DMS53 treated with DMSO at 0.1 percent for 48 hours (cell line): ENCODE measurements at regions not wholly inside any gene's neighbourhood (a gene's known extent, or its start where the extent isn't known, plus 50 kb on each side); places are given as distances from the start of the nearest gene placed in this dataset.
"Not testable (repeated sequence)": the region's sequence is repeated elsewhere in the genome, so short reads cannot be mapped to it uniquely, and the experiment has no call there.

ENCODE experiments used
- DNase-seq: peaks from one replicate; lab custom pipeline; 2025; ENCODE audit not compliant: unreplicated experiment; lab: John Stamatoyannopoulos, UW

DNA sequence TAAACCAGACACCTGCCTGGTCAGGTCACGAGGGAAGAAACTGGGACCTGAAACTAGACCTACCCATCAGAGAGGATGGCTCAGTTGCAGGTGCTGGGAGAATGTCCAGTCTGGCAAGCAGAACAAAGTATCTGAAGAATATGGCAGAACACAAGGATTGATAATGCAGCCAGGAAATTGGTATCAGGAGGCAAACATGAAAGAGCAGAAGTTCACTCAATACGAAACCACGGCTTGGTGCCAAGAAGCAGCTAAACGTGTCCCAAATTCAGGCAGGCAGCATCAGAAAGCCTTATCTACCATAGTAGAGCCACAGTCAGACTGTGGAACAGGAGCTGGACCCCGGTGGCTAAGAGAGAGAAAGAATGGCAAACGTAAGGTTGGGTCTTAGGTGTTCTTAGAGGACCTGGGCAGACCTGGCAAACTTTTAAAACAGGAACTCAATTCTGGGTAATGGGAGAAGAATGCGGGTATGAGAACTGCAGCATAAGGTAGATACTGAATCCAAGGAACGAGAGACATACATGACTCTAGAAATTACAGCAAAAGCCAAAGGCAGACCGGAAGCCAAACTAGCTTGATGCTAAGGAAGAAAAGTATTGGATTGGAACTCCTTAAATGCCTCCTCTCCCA, 169.0 kb upstream of the NECTIN3 start:
- no peak for DNase-seq

DNA sequence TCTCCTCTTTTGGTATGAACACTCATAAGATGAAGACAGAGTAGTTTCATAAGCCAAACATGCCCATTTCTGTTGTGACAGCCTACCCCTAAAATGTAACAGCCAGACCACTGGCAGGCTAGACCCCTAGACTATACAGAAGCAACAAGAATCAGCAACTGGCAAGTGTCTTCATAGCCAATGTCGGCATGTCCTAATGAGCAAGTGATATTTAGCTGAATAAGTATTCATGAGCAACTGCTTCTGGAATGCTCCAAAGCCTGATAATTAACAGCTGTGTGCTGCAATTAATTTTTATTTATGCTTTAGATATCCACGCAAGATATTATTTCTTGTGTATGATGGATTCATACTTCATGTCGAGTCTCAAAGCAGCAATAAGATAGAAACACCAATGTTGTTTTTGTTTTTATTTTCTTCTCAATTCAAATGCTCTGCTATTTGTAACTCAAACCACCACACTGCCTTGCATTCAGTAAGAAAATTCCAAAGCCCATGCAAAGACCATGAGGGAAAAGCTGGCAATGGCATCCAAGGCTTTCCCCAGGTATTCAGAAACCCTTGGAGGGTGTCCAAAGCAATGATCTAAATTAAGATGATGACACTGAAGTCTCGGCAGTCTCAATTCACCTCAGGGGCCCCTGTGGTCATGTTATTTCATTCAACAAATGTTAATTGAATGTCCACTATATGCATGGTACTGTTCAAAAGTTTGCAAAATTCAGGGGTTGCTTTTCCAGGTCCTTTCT, 167.7 kb upstream of the NECTIN3 start:
- DNase-seq: no peak

DNA sequence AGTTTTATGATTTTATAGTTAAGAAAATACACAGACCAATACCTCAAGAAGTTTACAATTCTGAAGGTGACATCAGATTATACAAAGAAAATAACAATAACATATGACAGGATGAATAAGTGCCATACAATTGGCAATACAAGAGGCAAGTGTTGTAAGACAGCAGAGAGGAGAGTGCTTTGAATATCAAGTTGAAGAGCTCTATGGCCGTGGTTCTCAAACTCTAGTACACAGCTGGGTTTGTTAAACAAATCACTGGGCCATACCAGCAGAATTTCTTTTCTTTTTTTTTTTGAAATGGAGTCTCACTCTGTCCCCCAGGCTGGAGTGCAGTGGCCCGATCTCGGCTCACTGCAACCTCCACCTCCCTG, 167.1 kb upstream of the NECTIN3 start:
- no peak for DNase-seq

DNA sequence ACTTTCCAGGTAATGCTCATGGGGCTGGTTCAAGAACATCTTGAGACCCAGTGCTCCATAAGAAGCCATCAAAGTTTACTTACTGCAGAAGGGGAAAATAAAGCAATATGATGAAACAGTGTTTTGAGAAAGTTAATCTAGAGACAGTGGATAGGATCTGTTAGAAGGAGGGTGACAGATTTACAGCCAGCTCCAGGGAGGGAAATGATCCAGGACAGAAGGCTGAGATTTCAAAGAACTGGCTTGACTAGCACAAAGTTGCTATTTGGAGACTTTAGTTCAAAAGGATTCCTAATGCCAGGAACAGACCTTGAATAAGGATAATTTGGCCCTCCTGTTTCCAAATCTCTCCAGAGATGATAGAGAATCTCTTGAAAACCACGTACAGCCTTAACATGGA, 166.5 kb upstream of the NECTIN3 start:
- DNase-seq: no peak

DNA sequence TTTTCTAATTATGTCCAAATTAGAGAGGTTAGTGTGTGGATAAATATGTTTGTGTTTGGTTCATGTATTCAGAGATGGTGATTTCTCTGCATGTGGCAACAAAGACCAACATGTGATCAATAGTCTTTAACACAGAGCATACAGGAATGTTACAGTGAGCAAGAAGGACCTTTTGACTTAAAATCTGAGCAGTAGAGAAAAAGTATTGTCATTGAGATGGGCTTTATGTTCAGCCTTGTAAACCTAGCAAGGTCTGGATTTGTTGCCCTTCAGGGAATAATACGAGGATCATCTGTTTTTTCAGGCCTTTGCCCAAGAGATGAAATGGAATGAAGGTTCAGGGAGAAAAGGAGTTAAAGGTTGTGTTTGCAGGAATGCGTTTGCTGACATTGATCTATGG, 161.8 kb upstream of the NECTIN3 start:
- DNase-seq: no peak

DNA sequence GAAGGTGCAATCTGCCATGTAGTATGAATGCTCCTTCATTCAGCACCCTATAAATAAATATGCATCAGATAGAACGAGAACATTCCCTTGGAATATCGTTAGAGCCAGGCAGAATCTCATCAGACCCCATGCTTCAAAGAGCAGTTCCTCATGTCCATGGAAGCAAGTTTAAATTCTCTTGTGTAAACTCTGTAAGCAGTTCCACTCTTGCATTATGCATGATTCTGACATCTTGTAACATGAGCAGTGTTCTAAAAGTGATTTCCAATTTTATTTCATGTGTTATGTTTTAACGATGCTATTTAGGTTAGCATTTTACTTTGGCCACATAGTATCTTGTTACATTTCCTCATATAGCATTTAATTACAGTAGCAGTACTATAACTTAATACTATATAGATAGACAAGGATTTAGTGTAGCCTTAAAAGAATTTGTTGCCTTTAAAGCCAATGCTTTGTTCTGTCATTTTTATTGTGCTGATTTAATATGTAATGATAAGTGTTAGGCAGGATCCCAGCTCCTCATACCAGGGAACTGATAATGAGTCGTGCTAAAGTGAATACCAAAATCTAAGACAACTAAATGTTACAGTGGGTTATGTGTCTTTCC, 161.2 kb upstream of the NECTIN3 start:
- DNase-seq: no peak

DNA sequence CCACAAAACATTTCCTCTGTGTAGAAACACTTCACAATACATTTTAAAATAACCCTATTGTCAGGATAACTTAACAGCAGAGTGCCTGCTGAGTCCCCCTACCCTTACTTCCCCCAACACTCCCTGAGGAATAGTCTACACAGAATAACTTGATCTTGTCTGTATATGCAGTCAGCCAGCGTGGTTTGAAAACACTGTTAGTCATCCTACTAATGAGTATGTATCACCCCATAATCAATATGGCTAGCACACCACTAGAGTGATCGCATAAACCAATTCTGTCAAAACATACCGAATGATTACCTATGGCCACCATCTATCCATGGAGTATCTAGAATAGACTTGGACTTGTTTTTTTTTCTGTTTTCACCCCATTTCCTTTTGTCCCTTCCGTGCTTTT, 152.7 kb upstream of the NECTIN3 start:
- no peak for DNase-seq

DNA sequence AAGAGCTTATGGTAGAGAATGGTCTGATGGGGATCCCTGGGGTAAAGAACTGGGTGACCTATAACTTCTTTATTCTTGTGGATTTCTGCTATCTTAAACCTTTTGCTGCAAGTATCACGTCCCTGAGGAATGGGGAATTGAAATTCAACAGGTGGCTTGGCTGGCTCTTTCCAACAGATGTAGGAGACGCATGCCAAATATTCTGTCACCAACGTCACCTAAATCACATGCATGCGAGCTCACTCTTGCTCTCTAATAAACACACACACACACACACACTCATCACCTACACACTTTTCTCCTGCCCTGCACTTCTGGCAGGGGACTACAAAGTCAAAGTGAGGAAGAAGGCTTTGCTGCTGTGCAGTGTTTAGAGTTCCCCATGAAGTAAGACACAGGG, 145.8 kb upstream of the NECTIN3 start:
- no peak for DNase-seq

DNA sequence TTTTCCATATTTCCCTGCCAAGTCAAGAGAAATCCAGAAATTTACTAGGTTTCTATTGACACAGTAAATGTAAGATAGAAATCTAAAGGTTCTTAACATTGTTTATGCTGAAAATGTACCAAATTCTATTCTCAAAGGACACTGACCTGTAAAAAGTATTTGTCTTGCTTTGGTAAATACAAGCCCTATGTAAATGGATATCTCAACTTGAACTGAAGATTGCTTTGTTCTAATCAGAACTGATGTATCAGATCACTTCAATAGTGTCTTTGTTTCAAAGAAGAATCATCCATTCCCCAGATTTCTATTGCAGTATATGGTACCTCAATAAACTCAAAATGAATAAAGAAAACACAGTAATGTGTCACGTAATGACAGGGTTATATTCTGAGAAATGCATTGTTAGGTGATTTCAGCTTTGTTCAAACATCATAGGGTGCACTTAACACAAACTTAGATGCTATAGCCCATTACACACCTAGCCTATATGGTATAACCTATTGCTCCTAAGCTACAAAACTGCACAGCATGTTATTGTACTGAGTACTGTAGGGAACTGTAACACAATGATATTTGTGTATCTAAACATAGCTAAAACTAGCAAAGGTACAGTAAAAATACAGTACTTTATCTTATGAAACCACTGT, 143.5 kb upstream of the NECTIN3 start:
- DNase-seq: no peak

DNA sequence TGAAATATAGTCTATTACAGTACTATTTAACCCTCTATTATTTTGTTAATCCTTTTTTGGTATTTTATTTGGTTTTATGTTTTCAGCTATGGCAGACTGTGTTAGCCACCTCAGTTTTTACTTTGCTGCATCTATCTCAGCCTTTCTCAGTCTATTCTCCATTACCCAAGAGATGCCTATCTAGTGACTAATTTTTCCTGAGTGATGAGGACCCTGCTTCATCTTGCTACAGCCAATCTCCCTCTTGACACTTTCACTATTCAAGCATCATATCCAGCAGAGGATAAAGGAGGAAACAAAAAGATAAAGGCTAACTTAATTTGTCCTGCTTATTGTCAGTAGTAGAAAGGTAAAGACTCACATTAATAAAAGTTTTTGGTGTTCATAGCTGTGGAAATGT, 141.8 kb upstream of the NECTIN3 start:
- DNase-seq: no peak

DNA sequence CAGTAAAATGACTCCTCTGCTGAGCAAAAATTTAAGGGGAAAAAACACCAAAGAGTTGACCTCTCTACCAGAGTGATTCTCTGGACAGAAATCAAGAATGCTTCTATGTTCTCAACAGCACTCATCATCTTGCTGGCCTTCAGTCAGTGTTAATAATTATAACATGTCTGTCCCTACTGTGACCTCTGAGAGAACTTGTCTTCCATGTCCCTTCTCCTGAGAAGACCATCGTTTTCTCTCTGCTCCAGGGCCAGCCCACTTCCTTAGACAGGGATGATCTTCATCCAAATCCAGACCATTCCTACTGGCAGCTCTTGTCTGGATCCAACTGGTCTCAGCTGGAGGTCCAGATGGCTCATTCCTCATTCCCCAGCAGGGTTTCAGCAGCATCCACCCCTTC, 139.0 kb upstream of the NECTIN3 start:
- no peak for DNase-seq

DNA sequence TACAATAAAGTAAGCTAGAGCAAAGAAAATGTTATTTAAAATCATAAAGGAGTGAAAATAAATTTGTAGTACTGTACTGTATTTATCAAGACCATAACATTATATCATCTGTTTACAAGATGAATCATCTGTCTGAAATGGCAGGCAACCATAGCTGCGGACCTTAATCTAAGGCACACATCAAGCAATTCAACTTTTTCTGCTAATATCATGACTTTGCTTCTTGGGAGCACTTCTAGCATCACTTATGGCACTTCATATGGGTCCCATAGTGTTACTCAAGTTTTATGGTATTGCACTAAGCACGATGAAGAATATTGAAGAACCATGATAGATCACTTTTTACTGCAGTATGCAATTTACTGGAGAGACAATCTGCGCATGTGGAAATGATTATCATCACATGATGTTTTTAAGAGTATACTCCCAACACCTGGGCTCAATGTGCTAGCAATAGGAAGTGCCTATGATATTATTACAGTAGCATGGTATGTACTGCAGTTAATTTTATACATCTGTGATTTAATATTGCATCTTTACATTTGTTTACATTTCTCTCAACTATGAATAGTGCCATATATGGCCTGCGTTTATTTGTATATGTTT, 137.7 kb upstream of the NECTIN3 start:
- no peak for DNase-seq

DNA sequence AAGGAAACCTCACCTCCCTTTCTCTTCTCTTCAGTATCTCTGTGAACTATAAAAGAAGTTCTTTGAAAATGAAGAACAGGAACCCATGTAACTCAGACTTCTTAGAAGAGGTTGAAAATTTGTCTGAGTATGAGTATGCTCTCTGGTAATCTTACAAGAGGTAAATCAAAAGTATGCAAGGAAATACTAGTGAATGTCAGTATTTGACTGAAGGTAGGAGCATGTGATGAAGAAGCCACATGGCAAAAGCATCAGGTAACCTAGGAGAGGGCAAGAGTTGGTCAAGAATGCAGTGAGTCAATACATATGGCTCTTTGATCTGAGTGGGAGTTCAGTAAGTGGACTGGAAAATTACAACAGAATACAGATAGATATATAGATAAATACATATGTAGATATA, 133.0 kb upstream of the NECTIN3 start:
- DNase-seq: no peak

DNA sequence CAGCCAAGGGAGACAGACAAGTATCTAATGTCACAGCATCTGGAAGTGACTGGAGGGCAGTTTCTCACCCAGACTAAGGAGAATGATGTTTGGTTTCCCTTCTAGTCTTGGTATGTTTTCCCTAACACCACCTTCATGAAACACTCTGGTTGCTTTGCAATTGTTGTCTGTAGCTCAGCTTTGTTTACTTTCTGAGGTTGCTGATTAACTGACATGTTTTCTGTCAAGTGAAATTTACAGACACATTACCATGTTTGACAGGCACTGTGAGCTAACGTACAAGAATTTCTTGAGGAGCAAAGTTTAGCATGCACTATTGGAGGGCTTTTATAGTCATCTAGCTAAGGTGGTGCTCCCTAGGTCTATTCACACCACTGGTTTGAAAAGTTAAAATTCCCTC, 131.6 kb upstream of the NECTIN3 start:
- no peak for DNase-seq

DNA sequence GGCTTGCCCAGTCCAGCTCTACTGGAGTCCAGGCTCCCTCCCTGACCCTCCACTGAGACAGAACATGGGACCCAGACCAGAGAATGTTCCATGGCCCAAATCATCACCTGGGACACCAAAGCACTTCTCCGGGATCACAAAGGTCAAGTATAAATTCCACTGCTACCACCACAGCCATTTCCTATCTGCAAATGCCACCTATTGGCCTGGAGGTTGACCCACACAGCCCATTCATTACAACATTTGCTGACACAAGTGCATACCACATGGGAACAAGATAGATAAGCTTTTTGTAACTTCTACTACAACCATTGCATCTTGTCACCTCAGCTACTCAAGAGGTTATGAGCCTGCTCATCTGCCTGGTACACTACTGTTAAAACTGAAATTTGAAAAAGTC, 126.8 kb upstream of the NECTIN3 start:
- no peak for DNase-seq

DNA sequence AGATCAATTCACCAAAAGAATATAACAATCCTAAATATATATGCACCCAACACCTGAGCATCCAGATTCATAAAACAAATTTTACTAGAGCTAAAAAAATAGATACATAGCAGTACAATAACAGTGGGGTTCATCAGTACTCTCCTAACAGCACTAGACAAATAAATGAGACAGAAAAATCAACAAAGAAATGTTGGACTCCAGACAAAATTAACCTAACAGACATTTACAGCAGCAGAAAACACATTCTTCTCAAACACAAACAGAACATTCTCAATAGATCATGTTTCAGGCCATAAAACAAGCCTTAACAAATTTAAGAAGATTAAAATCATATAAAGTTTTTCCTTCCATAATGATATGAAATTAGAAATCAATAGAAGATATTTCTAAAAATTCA, 124.8 kb upstream of the NECTIN3 start:
- DNase-seq: no peak

DNA sequence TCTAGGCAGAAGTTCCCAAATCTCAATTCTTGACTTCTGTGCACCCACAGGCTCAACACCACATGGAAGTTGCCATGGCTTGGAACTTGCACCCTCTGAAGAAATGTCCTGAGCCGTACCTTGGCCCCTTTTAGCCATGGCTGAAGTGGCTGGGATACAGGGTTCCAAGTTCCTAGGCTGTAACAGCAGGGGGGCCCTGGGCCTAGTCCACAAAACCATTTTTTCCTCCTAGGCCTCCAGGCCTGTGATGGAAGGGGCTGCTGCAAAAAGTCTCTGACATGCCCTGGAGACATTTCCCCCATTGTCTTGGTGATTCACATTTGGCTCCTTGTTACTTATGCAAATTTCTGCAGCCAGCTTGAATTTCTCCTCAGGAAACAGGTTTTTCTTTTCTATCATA, 122.4 kb upstream of the NECTIN3 start:
- DNase-seq: not testable (repeated sequence)

DNA sequence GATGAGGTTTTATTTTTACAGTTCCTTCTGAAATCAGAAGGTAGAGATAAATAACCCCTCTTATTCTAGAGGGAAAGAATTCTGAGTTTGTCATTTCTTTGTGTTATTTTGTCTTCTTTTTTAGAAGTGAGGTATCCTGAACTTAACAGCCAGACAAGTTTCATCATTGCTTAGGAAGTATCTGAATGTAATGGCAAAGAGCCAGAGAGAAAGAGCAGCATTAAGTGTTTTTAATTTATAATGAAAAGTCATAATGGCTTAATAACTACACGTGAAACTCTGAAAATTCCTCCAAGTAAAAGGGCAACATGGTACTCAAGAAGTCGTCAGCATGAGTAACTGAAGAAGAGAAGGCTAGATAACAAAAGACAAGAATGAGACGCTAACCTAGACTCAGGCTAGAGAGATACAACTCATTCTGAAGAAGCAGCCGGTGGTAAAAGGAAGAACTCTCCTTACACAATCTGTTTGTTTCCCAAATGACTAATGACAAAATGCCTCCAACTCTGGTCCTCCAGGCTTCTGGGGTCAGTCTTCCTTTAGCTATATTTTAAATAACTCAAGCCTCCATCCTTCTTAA, 116.2 kb upstream of the NECTIN3 start:
- DNase-seq: no peak

DNA sequence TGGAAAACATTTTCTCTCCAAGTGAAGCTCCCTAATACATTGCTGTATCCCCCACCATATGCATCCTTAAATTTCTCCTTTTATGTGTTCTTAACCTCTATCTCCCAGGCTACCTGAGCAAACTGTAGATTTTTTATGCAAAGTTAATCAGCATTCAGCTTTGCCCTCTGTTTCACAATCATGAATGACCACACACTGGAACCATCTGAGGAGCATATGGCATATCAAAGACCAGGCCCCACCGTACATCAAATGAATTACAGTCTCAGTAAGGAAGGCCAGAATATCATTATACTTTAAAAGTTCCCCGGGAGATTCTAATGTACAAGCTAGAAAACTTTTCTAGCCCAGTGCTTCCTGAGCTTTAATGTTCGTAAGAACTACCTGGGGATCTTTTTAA, 115.5 kb upstream of the NECTIN3 start:
- no peak for DNase-seq

DNA sequence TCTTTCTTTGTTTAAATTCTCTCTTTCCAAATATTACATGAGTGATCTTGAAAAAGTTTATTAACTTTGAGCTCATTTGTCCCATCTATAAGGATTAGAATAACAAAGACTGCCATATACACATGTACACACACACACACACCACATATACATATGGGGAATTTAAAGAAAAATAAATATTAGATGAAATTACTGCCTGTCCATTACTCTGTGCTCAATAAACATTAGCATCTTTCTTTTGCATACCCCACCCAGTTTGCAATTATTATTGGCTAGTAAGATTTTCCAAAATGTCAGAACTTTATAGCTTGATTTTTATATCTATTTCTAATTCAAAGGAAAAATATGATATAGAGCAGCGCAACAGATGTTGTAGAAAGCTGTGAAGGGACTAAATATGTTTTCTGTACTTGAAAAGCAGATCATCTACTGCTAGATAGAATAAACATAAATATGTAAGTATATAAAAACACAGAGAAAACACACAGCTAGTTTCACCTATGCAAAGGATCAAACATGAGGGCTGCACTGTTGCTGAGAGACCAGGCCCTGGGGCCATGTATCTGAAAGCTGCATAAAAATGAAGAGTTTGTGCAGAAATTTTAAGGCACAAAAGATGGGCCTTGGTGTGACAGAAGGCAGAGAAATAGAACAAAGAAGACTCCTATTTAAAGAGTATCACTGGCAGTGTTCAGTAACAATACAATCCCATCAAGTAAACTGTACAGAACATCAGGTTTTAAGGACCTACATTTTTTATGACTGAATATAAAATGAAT, 114.2 kb upstream of the NECTIN3 start:
- DNase-seq: no peak
